ENCODE measurements at regions not wholly inside any gene's neighbourhood (a gene's known extent, or its start where the extent isn't known, plus 50 kb on each side); places are given as distances from the start of the nearest gene placed in this dataset.

- H3K27ac Mint-ChIP-seq: no peak overlapping the region
- no peak for DNase-seq
- TF ChIP-seq CTCF (IDR thresholded peaks at IDR 0.05): no peak
- no peak overlapping the region for H3K4me3 Mint-ChIP-seq
- H3K4me1 Mint-ChIP-seq (ENCODE audit: low read depth): no peaks in the 10 kb centered on the region
- peaks cover 52% of the 10 kb centered on the region for H3K9me3 Mint-ChIP-seq
- H3K36me3 Mint-ChIP-seq (ENCODE audit: low read depth): 0 out of 2 replicates have a peak, but pooled peaks cover 3% of the 10 kb centered on the region
- peaks cover 1% of the 10 kb centered on the region; the same call in 1 of the 2 replicates for H3K27me3 Mint-ChIP-seq (ENCODE audit: insufficient read depth)
Measured at GRCh38 chr11:112727341-112727841, 233.8 kb upstream of the NCAM1 start.

- Mint-ChIP-seq H3K9me3 (peaks cover 52% of the 10 kb centered on the region), H3K27ac (no peak overlapping the region), H3K4me3 (no peak overlapping the region), H3K4me1 (ENCODE audit: low read depth) (no peaks in the 10 kb centered on the region), H3K36me3 (ENCODE audit: low read depth) (0 out of 2 replicates have a peak, but pooled peaks cover 3% of the 10 kb centered on the region), H3K27me3 (ENCODE audit: insufficient read depth) (peaks cover 1% of the 10 kb centered on the region; the same call in 1 of the 2 replicates)
- DNase-seq: no peak
- TF ChIP-seq CTCF (IDR thresholded peaks at IDR 0.05): no peak
Measured at GRCh38 chr11:112728288-112728687, 232.9 kb upstream of the NCAM1 start.

GRCh38 chr11:112728716-112729115, 232.5 kb upstream of the NCAM1 start:
- Mint-ChIP-seq H3K36me3 (ENCODE audit: low read depth) (0 out of 2 replicates have a peak, but pooled peaks cover 3% of the 10 kb centered on the region), H3K27me3 (ENCODE audit: insufficient read depth) (peaks cover 1% of the 10 kb centered on the region; the same call in 1 of the 2 replicates), H3K4me3 (no peak overlapping the region), H3K9me3 (peaks cover 56% of the 10 kb centered on the region), H3K4me1 (ENCODE audit: low read depth) (no peaks in the 10 kb centered on the region), H3K27ac (no peak overlapping the region)
- DNase-seq: no peak
- no peak for TF ChIP-seq CTCF (IDR thresholded peaks at IDR 0.05)

- TF ChIP-seq CTCF (IDR thresholded peaks at IDR 0.05): no peak
- Mint-ChIP-seq H3K27me3 (ENCODE audit: insufficient read depth) (no peaks in the 10 kb centered on the region; the same call in 1 of the 2 replicates), H3K4me3 (no peak overlapping the region), H3K9me3 (peaks cover 56% of the 10 kb centered on the region), H3K4me1 (ENCODE audit: low read depth) (no peaks in the 10 kb centered on the region), H3K36me3 (ENCODE audit: low read depth) (0 out of 2 replicates have a peak, but pooled peaks cover 3% of the 10 kb centered on the region), H3K27ac (no peak overlapping the region)
- DNase-seq: no peak
Measured at GRCh38 chr11:112730591-112730990, 230.6 kb upstream of the NCAM1 start.

- DNase-seq: no peak
- TF ChIP-seq CTCF (IDR thresholded peaks at IDR 0.05): no peak
- 0 out of 2 replicates have a peak, but pooled peaks cover under 1% of the 10 kb centered on the region for H3K36me3 Mint-ChIP-seq (ENCODE audit: low read depth)
- no peak overlapping the region for H3K27ac Mint-ChIP-seq
- H3K27me3 Mint-ChIP-seq (ENCODE audit: insufficient read depth): no peaks in the 10 kb centered on the region; the same call in 1 of the 2 replicates
- no peak overlapping the region for H3K4me3 Mint-ChIP-seq
- no peaks in the 10 kb centered on the region for H3K4me1 Mint-ChIP-seq (ENCODE audit: low read depth)
- peaks cover 58% of the 10 kb centered on the region for H3K9me3 Mint-ChIP-seq
Measured at GRCh38 chr11:112731538-112731937, 229.7 kb upstream of the NCAM1 start.

Measured in HFFc6 (cell line).